Right lobe of liver (tissue), 4 donors: ENCODE measurements at regions not wholly inside any gene's neighbourhood (a gene's known extent, or its start where the extent isn't known, plus 50 kb on each side); places are given as distances from the start of the nearest gene placed in this dataset.

Experiments used
- CTCF ChIP-seq, 4 donors: fragments of 200-600 bp in 3 of 4; fragments of 450-650 bp in 1 of 4; IDR thresholded peaks; one replicate each; pipeline versions ENCODE4 v1.5.1 to v1.8.0; 2016 to 2022; ENCODE audit warnings: antibody characterized with exemption in 4 of 4, mild to moderate bottlenecking in 2 of 4
- POLR2A ChIP-seq: fragments of 450-650 bp; IDR thresholded peaks from one replicate; pipeline ENCODE4 v1.6.1; 2017; ENCODE audit warnings: antibody characterized with exemption, mild to moderate bottlenecking
- donor health status: DM: no; HTN: no; CAD: no.
- donor health status: DM: no; HTN: no; CAD: no.
- donor health status: DM: no; HTN: yes; CAD: no.

- TF ChIP-seq CTCF (IDR thresholded peaks at IDR 0.05) (no peak), POLR2A (no peak)
Measured at GRCh38 chr2:195531754-195532153, 125.3 kb upstream of the SLC39A10 start.
